ENCODE measurements at regions not wholly inside any gene's neighbourhood (a gene's known extent, or its start where the extent isn't known, plus 50 kb on each side); places are given as distances from the start of the nearest gene placed in this dataset.
"Not testable (repeated sequence)": the region's sequence is repeated elsewhere in the genome, so short reads cannot be mapped to it uniquely, and the experiment has no call there.

- no peak for DNase-seq
- peaks cover 21% of the 10 kb centered on the region for H3K27me3 ChIP-seq (ENCODE audit: insufficient read depth, low read depth, severe bottlenecking)
- H3K27ac ChIP-seq = no peak overlapping the region
- TF ChIP-seq CTCF (IDR thresholded peaks at IDR 0.05; ENCODE audit: low read depth, low read length) = no peak
- H3K36me3 ChIP-seq = no peaks in the 10 kb centered on the region
- H3K4me3 ChIP-seq (ENCODE audit: low read depth, low read length) = no peak overlapping the region
- no peaks in the 10 kb centered on the region for H3K9me3 ChIP-seq (ENCODE audit: severe bottlenecking)
Observed at GRCh38 chr3:94500146-94500545, 437.3 kb downstream of the NSUN3 start.

- not testable (repeated sequence) for H3K9me3 ChIP-seq (ENCODE audit: severe bottlenecking); H3K27ac ChIP-seq; H3K4me3 ChIP-seq (ENCODE audit: low read depth, low read length); H3K36me3 ChIP-seq; DNase-seq
- peaks cover 23% of the 10 kb centered on the region for H3K27me3 ChIP-seq (ENCODE audit: insufficient read depth, low read depth, severe bottlenecking)
Observed at GRCh38 chr3:94507354-94507753, 444.5 kb downstream of the NSUN3 start.

- Histone ChIP-seq H3K36me3 (no peaks in the 10 kb centered on the region), H3K9me3 (ENCODE audit: severe bottlenecking) (no peaks in the 10 kb centered on the region), H3K27me3 (ENCODE audit: insufficient read depth, low read depth, severe bottlenecking) (peaks cover 36% of the 10 kb centered on the region), H3K4me3 (ENCODE audit: low read depth, low read length) (no peak overlapping the region), H3K27ac (no peak overlapping the region)
- no peak for DNase-seq
- TF ChIP-seq CTCF (IDR thresholded peaks at IDR 0.05; ENCODE audit: low read depth, low read length) = no peak
Observed at GRCh38 chr3:94512876-94513275, 450.0 kb downstream of the NSUN3 start.

- H3K36me3 ChIP-seq = no peaks in the 10 kb centered on the region
- no peak overlapping the region for H3K27ac ChIP-seq
- no peaks in the 10 kb centered on the region for H3K9me3 ChIP-seq (ENCODE audit: severe bottlenecking)
- H3K4me3 ChIP-seq (ENCODE audit: low read depth, low read length) = no peak overlapping the region
- no peak for DNase-seq
- TF ChIP-seq CTCF (IDR thresholded peaks at IDR 0.05; ENCODE audit: low read depth, low read length) = no peak
- H3K27me3 ChIP-seq (ENCODE audit: insufficient read depth, low read depth, severe bottlenecking) = peaks cover 34% of the 10 kb centered on the region
Observed at GRCh38 chr3:94513600-94513999, 450.7 kb downstream of the NSUN3 start.

GRCh38 chr3:94515983-94516382 lies 453.1 kb downstream of the NSUN3 start:
- Histone ChIP-seq H3K27ac (no peak overlapping the region), H3K4me3 (ENCODE audit: low read depth, low read length) (no peak overlapping the region), H3K27me3 (ENCODE audit: insufficient read depth, low read depth, severe bottlenecking) (peaks cover 25% of the 10 kb centered on the region), H3K36me3 (no peaks in the 10 kb centered on the region), H3K9me3 (ENCODE audit: severe bottlenecking) (no peaks in the 10 kb centered on the region)
- TF ChIP-seq CTCF (IDR thresholded peaks at IDR 0.05; ENCODE audit: low read depth, low read length) = no peak
- DNase-seq = no peak

- Histone ChIP-seq H3K27me3 (ENCODE audit: insufficient read depth, low read depth, severe bottlenecking) (peaks cover 14% of the 10 kb centered on the region), H3K4me3 (ENCODE audit: low read depth, low read length) (no peak overlapping the region), H3K9me3 (ENCODE audit: severe bottlenecking) (no peaks in the 10 kb centered on the region), H3K36me3 (no peaks in the 10 kb centered on the region), H3K27ac (no peak overlapping the region)
- TF ChIP-seq CTCF (IDR thresholded peaks at IDR 0.05; ENCODE audit: low read depth, low read length) = no peak
- no peak for DNase-seq
Observed at GRCh38 chr3:94520364-94520763, 457.5 kb downstream of the NSUN3 start.
